AG09319 (cell line): ENCODE measurements at regions not wholly inside any gene's neighbourhood (a gene's known extent, or its start where the extent isn't known, plus 50 kb on each side); places are given as distances from the start of the nearest gene placed in this dataset.

ENCODE experiments used
- DNase-seq: peaks from one replicate; pipeline ENCODE4 v3.0.0-alpha.2; 2010; ENCODE audit warnings: low read depth; ENCODE audit errors: extremely low read depth
- TF ChIP-seq, protein P1 (sequence below): IDR thresholded peaks from 2 replicates; pipeline ENCODE4 v1.5.1; 2011; ENCODE audit warnings: low read depth, mild to moderate bottlenecking, inconsistent platforms, low read length, moderate library complexity

DNA sequence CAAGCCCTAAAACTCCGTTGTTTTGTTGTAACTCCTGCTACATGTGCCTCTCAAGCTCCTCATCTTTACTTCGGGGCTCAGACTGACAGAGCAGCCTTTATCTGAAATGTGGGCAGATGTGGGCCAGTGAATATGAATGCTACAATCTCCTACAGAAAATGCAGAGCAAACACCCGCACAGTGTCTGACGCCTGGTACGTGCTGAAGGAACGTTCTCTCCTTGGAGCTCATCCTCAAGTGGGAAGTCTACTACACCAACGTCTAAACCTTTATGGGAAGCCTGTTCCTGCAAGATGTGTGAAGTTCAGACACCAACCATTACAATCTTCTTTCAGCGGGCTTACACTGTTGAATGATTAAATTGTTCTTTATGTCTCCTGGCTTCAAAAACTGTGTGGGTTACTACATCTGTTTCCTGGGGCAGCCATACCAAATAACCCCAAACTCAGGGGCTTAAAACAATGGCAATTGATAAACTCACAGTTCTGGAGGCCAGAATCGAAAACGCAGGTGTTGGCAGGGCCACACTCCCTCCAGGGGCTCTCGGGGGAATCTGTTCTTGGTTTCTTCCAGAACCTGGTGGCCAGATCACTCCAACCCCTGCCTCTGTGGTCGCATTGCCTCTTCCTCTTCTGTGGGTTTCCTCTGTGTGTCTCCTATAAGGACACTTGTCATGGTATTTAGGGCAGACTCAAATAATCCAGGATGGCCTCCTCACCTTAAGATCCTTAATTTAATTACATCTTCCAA lies 179.7 kb upstream of the PLXNC1 start:
- DNase-seq, result no peak
- TF ChIP-seq, protein P1, sequence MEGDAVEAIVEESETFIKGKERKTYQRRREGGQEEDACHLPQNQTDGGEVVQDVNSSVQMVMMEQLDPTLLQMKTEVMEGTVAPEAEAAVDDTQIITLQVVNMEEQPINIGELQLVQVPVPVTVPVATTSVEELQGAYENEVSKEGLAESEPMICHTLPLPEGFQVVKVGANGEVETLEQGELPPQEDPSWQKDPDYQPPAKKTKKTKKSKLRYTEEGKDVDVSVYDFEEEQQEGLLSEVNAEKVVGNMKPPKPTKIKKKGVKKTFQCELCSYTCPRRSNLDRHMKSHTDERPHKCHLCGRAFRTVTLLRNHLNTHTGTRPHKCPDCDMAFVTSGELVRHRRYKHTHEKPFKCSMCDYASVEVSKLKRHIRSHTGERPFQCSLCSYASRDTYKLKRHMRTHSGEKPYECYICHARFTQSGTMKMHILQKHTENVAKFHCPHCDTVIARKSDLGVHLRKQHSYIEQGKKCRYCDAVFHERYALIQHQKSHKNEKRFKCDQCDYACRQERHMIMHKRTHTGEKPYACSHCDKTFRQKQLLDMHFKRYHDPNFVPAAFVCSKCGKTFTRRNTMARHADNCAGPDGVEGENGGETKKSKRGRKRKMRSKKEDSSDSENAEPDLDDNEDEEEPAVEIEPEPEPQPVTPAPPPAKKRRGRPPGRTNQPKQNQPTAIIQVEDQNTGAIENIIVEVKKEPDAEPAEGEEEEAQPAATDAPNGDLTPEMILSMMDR, result no peak

DNA sequence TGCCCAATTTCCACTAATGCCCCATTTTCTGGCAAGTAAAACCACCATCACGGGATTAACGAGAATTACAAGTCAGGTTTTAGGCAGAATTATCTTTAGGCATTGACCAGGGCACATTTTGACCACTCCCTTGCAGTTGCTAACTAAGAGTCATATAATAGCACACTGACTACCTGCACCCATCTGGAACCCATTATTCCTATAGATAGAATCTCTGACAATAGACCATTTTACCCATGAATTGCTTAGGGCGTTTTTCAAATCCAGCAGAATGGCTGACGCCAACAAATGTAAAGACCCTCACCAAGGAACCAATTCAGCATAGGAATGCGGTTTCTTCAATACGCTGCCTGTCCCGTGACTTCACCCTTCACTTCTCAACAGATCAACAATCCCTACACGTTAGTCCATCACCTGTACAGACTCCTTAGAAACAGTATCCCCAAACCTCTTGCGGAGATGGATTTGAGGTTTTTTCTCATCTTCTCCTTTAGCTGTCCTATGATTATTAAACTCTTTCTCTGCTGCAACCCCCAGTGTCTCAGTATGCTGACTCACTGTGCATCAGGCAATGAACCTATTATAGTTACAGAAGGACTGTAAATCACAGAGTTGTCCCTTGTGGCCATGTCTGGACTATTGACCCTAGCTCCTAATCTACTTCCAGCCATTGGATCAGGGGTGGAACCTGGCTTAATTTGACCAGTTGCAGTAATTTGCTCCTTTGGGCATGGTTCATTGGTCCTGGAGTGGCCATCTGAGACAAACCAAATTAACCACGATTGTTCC lies 177.3 kb upstream of the PLXNC1 start:
- TF ChIP-seq, protein P1, result no peak
- no peak for DNase-seq

- TF ChIP-seq, protein P1, result no peak
- DNase-seq, result no peak
These were observed 175.8 kb upstream of the PLXNC1 start for GRCh38 chr12:93972411-93973208.

GRCh38 chr12:93974252-93974651 lies 174.1 kb upstream of the PLXNC1 start:
- TF ChIP-seq, protein P1, result no peak
- no peak for DNase-seq

- TF ChIP-seq, protein P1, result no peak
These were observed 172.4 kb upstream of the PLXNC1 start for GRCh38 chr12:93976024-93976423.

DNA sequence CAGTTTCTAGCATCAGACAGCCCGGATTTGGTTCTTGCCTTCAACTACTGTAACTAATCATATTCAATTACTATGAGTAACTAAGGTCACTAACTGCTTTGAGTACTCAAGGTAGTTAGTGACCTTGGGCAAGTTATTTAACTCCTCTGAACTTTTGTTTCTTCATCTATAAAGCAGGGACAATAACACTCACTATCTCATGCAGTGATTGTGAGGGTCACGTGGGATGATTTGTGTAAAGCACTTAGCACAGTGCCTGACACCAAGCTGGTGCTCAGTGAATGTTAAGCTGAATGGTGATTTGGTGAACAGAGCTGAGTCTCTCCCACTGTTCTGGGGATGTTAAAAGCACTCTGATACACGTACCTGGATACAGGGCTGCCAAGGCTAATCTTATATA lies 171.3 kb upstream of the PLXNC1 start:
- TF ChIP-seq, protein P1, result no peak
- DNase-seq, result no peak

More at GRCh38 chr12:93976024-93976423, 172.4 kb upstream of the PLXNC1 start:
- no peak for DNase-seq

- TF ChIP-seq, protein P1, result no peak
- DNase-seq, result peak; percentile 73
These were observed 169.8 kb upstream of the PLXNC1 start for GRCh38 chr12:93978553-93978952.
